MM.1S (cell line): ENCODE measurements at regions not wholly inside any gene's neighbourhood (a gene's known extent, or its start where the extent isn't known, plus 50 kb on each side); places are given as distances from the start of the nearest gene placed in this dataset.

Experiments
- DNase-seq: peaks from one replicate; pipeline ENCODE4 v3.0.0-alpha.2; 2015
- H2AFZ ChIP-seq: fragments of 300-600 bp; sonication (generic); 2 replicates; pipeline ENCODE4 v1.6.0; 2016; ENCODE audit warnings: antibody characterized with exemption, low read length
- H3F3A ChIP-seq: fragments of 300-600 bp; sonication (generic); 2 replicates; pipeline ENCODE4 v1.6.1; 2016; ENCODE audit warnings: mild to moderate bottlenecking, antibody characterized with exemption, low read length, moderate library complexity, mixed read lengths; ENCODE audit not compliant: insufficient read depth
- H3K27ac ChIP-seq: fragments of 300-600 bp; sonication (generic); 2 replicates; pipeline ENCODE4 v1.5.1; 2016; ENCODE audit warnings: mild to moderate bottlenecking, low read length
- H3K27me3 ChIP-seq: fragments of 300-600 bp; sonication (generic); replicated peaks from 2 replicates; pipeline ENCODE4 v1.6.0; 2016; ENCODE audit warnings: low read length; ENCODE audit not compliant: insufficient read depth
- H3K36me3 ChIP-seq: fragments of 300-600 bp; sonication (generic); replicated peaks from 2 replicates; pipeline ENCODE4 v1.6.1; 2016; ENCODE audit warnings: mild to moderate bottlenecking, low read length, mixed read lengths; ENCODE audit not compliant: insufficient read depth
- H3K4me1 ChIP-seq: fragments of 300-600 bp; sonication (generic); 2 replicates; pipeline ENCODE4 v1.6.1; 2016; ENCODE audit warnings: low read length, mixed read lengths
- H3K4me2 ChIP-seq: fragments of 300-600 bp; sonication (generic); 2 replicates; pipeline ENCODE4 v1.6.0; 2016; ENCODE audit warnings: low read depth, low read length
- H3K4me3 ChIP-seq: fragments of 300-600 bp; sonication (generic); 2 replicates; pipeline ENCODE4 v1.5.1; 2016; ENCODE audit warnings: low read length, mixed read lengths
- H3K79me2 ChIP-seq: fragments of 300-600 bp; sonication (generic); 2 replicates; pipeline ENCODE4 v1.6.1; 2016; ENCODE audit warnings: mixed run types, low read length, mixed read lengths
- H3K9ac ChIP-seq: fragments of 300-600 bp; sonication (generic); 2 replicates; pipeline ENCODE4 v1.6.1; 2016; ENCODE audit warnings: low read length, mixed read lengths
- H3K9me2 ChIP-seq: fragments of 300-600 bp; sonication (generic); replicated peaks from 2 replicates; pipeline ENCODE4 v1.6.1; 2016; ENCODE audit warnings: mild to moderate bottlenecking, low read length, mixed read lengths; ENCODE audit not compliant: insufficient read depth
- H3K9me3 ChIP-seq: fragments of 300-600 bp; sonication (generic); replicated peaks from 2 replicates; pipeline ENCODE4 v1.6.1; 2016; ENCODE audit warnings: mild to moderate bottlenecking, low read length, mixed read lengths; ENCODE audit not compliant: insufficient read depth
- H4K20me1 ChIP-seq: fragments of 300-600 bp; sonication (generic); 2 replicates; pipeline ENCODE4 v1.6.1; 2016; ENCODE audit warnings: mild to moderate bottlenecking, low read length, moderate library complexity, mixed read lengths; ENCODE audit not compliant: insufficient read depth
- EZH2 ChIP-seq: fragments of 300-600 bp; sonication (generic); optimal IDR thresholded peaks from 2 replicates; pipeline ENCODE3; 2017; ENCODE audit warnings: low read depth, mild to moderate bottlenecking, antibody characterized with exemption, low read length, mixed read lengths
- EZH2phosphoT487 ChIP-seq: fragments of 300-600 bp; sonication (generic); IDR thresholded peaks from 2 replicates; pipeline ENCODE4 v1.6.1; 2018; ENCODE audit warnings: antibody characterized with exemption, low read length
- TF ChIP-seq, protein P1 (sequence below): fragments of 300-600 bp; sonication (generic); IDR thresholded peaks from 2 replicates; pipeline ENCODE4 v1.5.1; 2016; ENCODE audit warnings: antibody characterized with exemption, low read length, mixed read lengths

DNA sequence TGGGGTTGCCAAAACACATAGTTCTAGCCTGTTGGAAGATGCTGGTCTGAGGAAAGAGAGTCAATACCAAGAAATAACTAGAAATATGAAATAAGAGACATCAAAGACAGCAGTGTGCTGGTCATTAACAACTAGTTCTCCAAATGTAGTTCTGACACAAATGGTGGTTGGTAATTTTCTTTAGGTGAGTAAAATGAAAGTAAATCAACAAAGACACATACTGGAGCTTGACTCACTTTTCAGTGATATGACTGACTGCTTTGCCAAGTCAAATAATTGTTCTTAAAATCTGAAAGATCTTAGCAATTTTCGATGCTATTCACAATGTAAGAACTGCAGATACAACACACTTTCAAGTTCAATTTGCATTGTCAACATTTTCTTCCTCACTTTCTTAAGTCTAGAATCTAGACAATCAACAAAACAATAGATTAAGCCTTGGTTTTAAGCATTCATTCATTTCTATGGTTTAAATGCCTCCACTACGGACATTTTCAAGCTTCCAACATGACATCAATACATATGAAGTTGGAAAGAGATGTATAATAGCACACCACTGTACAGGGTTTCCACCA lies 166.8 kb upstream of the MAP3K1 start:
- no peaks in the 10 kb centered on the region for H4K20me1 ChIP-seq
- no peaks in the 10 kb centered on the region for H3K27me3 ChIP-seq
- H3K4me2 ChIP-seq, result no peak overlapping the region
- DNase-seq, result no peak
- no peak overlapping the region for H2AFZ ChIP-seq
- H3K4me1 ChIP-seq, result no peaks in the 10 kb centered on the region
- H3F3A ChIP-seq, result no peaks in the 10 kb centered on the region
- no peak overlapping the region for H3K27ac ChIP-seq
- no peaks in the 10 kb centered on the region for H3K79me2 ChIP-seq
- H3K4me3 ChIP-seq, result no peak overlapping the region
- no peaks in the 10 kb centered on the region for H3K9me2 ChIP-seq
- H3K36me3 ChIP-seq, result no peaks in the 10 kb centered on the region
- no peaks in the 10 kb centered on the region for H3K9me3 ChIP-seq
- no peak overlapping the region for H3K9ac ChIP-seq
- no peak for TF ChIP-seq EZH2

- Histone ChIP-seq H3K9ac (no peak overlapping the region), H3K27ac (no peak overlapping the region), H3K9me3 (no peaks in the 10 kb centered on the region), H3K4me1 (no peaks in the 10 kb centered on the region), H3K4me3 (no peak overlapping the region), H3K9me2 (no peaks in the 10 kb centered on the region), H3K4me2 (no peak overlapping the region), H3K27me3 (no peaks in the 10 kb centered on the region), H2AFZ (no peak overlapping the region), H4K20me1 (no peaks in the 10 kb centered on the region), H3K36me3 (no peaks in the 10 kb centered on the region), H3F3A (no peaks in the 10 kb centered on the region), H3K79me2 (no peaks in the 10 kb centered on the region)
- no peak for TF ChIP-seq EZH2
- TF ChIP-seq, protein P1, sequence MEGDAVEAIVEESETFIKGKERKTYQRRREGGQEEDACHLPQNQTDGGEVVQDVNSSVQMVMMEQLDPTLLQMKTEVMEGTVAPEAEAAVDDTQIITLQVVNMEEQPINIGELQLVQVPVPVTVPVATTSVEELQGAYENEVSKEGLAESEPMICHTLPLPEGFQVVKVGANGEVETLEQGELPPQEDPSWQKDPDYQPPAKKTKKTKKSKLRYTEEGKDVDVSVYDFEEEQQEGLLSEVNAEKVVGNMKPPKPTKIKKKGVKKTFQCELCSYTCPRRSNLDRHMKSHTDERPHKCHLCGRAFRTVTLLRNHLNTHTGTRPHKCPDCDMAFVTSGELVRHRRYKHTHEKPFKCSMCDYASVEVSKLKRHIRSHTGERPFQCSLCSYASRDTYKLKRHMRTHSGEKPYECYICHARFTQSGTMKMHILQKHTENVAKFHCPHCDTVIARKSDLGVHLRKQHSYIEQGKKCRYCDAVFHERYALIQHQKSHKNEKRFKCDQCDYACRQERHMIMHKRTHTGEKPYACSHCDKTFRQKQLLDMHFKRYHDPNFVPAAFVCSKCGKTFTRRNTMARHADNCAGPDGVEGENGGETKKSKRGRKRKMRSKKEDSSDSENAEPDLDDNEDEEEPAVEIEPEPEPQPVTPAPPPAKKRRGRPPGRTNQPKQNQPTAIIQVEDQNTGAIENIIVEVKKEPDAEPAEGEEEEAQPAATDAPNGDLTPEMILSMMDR, result no peak
- no peak for TF ChIP-seq EZH2phosphoT487
- DNase-seq, result no peak
Observed at GRCh38 chr5:56647099-56647850, 168.1 kb upstream of the MAP3K1 start.

- H4K20me1 ChIP-seq, result no peaks in the 10 kb centered on the region
- H3K9ac ChIP-seq, result no peak overlapping the region
- H3K4me1 ChIP-seq, result 0 out of 2 replicates have a peak, but pooled peaks cover 4% of the 10 kb centered on the region
- TF ChIP-seq EZH2phosphoT487 (no peak), EZH2 (no peak)
- TF ChIP-seq, protein P1, result no peak
- H3K4me3 ChIP-seq, result no peak overlapping the region
- H3K79me2 ChIP-seq, result no peaks in the 10 kb centered on the region
- H3K9me3 ChIP-seq, result no peaks in the 10 kb centered on the region
- H3K27ac ChIP-seq, result no peak overlapping the region
- no peaks in the 10 kb centered on the region for H3F3A ChIP-seq
- no peak for DNase-seq
- no peaks in the 10 kb centered on the region for H3K36me3 ChIP-seq
- no peaks in the 10 kb centered on the region for H3K27me3 ChIP-seq
- no peak overlapping the region for H3K4me2 ChIP-seq
- H3K9me2 ChIP-seq, result no peaks in the 10 kb centered on the region
- H2AFZ ChIP-seq, result no peak overlapping the region
Observed at GRCh38 chr5:56641635-56642260, 173.6 kb upstream of the MAP3K1 start.
